ENCODE measurements at regions not wholly inside any gene's neighbourhood (a gene's known extent, or its start where the extent isn't known, plus 50 kb on each side); places are given as distances from the start of the nearest gene placed in this dataset.

- ChIA-PET POLR2A (ENCODE audit: low non-redundant PET) (no interaction called here), CTCF (no interaction called here)
- DNase-seq (ENCODE audit: low spot score): peak; percentile 4
- TF ChIP-seq, protein P1, sequence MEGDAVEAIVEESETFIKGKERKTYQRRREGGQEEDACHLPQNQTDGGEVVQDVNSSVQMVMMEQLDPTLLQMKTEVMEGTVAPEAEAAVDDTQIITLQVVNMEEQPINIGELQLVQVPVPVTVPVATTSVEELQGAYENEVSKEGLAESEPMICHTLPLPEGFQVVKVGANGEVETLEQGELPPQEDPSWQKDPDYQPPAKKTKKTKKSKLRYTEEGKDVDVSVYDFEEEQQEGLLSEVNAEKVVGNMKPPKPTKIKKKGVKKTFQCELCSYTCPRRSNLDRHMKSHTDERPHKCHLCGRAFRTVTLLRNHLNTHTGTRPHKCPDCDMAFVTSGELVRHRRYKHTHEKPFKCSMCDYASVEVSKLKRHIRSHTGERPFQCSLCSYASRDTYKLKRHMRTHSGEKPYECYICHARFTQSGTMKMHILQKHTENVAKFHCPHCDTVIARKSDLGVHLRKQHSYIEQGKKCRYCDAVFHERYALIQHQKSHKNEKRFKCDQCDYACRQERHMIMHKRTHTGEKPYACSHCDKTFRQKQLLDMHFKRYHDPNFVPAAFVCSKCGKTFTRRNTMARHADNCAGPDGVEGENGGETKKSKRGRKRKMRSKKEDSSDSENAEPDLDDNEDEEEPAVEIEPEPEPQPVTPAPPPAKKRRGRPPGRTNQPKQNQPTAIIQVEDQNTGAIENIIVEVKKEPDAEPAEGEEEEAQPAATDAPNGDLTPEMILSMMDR (conservative IDR thresholded peaks at IDR 0.05; ENCODE audit: low read depth): no peak
- H3K27ac ChIP-seq: no peak overlapping the region
Measured at GRCh38 chr6:55632953-55633352, 54.0 kb upstream of the HMGCLL1 start.

Data from RWPE1 (cell line).